ENCODE measurements at regions not wholly inside any gene's neighbourhood (a gene's known extent, or its start where the extent isn't known, plus 50 kb on each side); places are given as distances from the start of the nearest gene placed in this dataset.

- no peak for TF ChIP-seq TAF1 (conservative IDR thresholded peaks at IDR 0.05)
- no peak for TF ChIP-seq REST (IDR thresholded peaks at IDR 0.05)
- TF ChIP-seq CTCF (IDR thresholded peaks at IDR 0.05; ENCODE audit: low read depth, low read length, missing input control), result no peak
- no peak for TF ChIP-seq MAX (IDR thresholded peaks at IDR 0.05)
- TF ChIP-seq JUND (IDR thresholded peaks at IDR 0.05), result no peak
- TF ChIP-seq RAD21 (IDR thresholded peaks at IDR 0.05), result no peak
- TF ChIP-seq YY1 (IDR thresholded peaks at IDR 0.05), result no peak
- TF ChIP-seq EGR1 (IDR thresholded peaks at IDR 0.05; ENCODE audit: low read depth in 2 of 2), result no peak
- TF ChIP-seq SP1 (IDR thresholded peaks at IDR 0.05), result no peak
Observed at GRCh38 chr3:145812391-145812790, 348.6 kb downstream of the PLOD2 start.
